ENCODE measurements at regions not wholly inside any gene's neighbourhood (a gene's known extent, or its start where the extent isn't known, plus 50 kb on each side); places are given as distances from the start of the nearest gene placed in this dataset.

DNA sequence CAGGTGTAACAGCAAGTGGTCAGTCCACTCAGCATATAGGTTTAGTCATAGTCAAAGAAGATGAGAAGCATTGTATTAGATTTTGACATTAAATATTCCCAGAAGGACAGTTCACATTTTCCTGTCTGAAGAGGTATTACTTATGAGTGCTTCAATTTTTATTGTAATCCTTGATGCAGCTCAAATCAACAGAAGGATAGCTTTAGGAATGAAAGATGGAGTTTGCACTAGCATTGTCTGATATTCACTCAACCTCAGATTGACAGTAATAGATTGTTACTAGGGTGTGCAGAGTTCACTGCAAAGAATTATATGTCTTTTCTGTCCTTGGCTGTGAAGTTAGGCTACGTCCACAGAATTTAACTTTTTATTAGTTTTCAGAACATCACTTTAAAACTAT is 764.3 kb upstream of the AADAT start:
- TF ChIP-seq, protein P1, sequence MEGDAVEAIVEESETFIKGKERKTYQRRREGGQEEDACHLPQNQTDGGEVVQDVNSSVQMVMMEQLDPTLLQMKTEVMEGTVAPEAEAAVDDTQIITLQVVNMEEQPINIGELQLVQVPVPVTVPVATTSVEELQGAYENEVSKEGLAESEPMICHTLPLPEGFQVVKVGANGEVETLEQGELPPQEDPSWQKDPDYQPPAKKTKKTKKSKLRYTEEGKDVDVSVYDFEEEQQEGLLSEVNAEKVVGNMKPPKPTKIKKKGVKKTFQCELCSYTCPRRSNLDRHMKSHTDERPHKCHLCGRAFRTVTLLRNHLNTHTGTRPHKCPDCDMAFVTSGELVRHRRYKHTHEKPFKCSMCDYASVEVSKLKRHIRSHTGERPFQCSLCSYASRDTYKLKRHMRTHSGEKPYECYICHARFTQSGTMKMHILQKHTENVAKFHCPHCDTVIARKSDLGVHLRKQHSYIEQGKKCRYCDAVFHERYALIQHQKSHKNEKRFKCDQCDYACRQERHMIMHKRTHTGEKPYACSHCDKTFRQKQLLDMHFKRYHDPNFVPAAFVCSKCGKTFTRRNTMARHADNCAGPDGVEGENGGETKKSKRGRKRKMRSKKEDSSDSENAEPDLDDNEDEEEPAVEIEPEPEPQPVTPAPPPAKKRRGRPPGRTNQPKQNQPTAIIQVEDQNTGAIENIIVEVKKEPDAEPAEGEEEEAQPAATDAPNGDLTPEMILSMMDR (conservative IDR thresholded peaks at IDR 0.05) = no peak
- H3K9ac ChIP-seq (ENCODE audit: extremely low read depth, low read length, poor library complexity, severe bottlenecking) = no peak overlapping the region
- DNase-seq = no peak
- Mint-ChIP-seq H3K27ac (no peak overlapping the region), H3K27me3 (ENCODE audit: insufficient read depth) (no peaks in the 10 kb centered on the region), H3K4me3 (no peak overlapping the region), H3K9me3 (no peaks in the 10 kb centered on the region), H3K4me1 (no peaks in the 10 kb centered on the region), H3K36me3 (ENCODE audit: low read depth) (no peaks in the 10 kb centered on the region)
- no peaks in the 10 kb centered on the region for H3K9me3 ChIP-seq (ENCODE audit: control insufficient read depth, low read length)
- no peaks in the 10 kb centered on the region for H3K36me3 ChIP-seq (ENCODE audit: control insufficient read depth, insufficient read depth, low read length)
- H3K27ac ChIP-seq (ENCODE audit: low read depth, low read length) = no peak overlapping the region
- H3K4me1 ChIP-seq (ENCODE audit: control insufficient read depth, insufficient read depth, low read length) = no peaks in the 10 kb centered on the region
- WGBS, 2 experiments (ENCODE audit: insufficient coverage in 1 of 2, insufficient read length in 1 of 2) = 82% methylated on average over 1 of the region's 1 CpG; no CpG with 5 or more reads in 1 of the 2 experiments
- H3K27me3 ChIP-seq (ENCODE audit: control insufficient read depth, insufficient read depth, low read length, poor library complexity, severe bottlenecking) = no peaks in the 10 kb centered on the region
- no peak overlapping the region for H3K4me3 ChIP-seq (ENCODE audit: low read length)

DNA sequence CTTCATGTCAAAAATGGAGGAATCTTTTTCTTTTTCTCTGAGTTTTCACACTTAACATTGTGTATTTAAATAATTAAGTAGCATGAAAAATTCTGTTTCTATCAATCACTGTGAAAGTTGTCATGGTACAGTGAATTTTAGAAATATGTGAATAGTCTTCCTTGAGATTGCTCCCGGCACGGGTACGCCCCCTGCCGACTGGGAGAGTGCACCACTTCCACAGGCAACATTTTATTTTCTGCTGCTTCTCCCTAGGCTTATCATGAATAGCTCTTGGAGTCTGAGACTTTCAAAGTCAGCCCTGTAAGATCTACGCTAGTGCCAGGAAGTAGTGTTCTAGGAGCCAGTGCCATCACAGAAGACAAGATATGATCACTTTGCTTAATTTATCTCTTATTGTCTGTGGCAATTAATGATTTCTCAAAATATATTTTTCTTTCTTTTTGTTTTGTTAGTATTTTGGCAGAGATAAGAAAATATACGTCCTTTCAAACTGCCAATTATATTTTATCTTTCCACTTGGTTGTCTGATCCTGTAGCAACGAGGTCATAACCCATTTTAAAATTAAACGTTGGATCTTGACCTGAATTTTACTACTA is 763.8 kb upstream of the AADAT start:
- Histone ChIP-seq H3K27me3 (ENCODE audit: control insufficient read depth, insufficient read depth, low read length, poor library complexity, severe bottlenecking) (no peaks in the 10 kb centered on the region), H3K4me1 (ENCODE audit: control insufficient read depth, insufficient read depth, low read length) (no peaks in the 10 kb centered on the region), H3K9me3 (ENCODE audit: control insufficient read depth, low read length) (no peaks in the 10 kb centered on the region), H3K27ac (ENCODE audit: low read depth, low read length) (no peak overlapping the region), H3K4me3 (ENCODE audit: low read length) (no peak overlapping the region), H3K9ac (ENCODE audit: extremely low read depth, low read length, poor library complexity, severe bottlenecking) (no peak overlapping the region), H3K36me3 (ENCODE audit: control insufficient read depth, insufficient read depth, low read length) (no peaks in the 10 kb centered on the region)
- TF ChIP-seq, protein P1 (conservative IDR thresholded peaks at IDR 0.05) = peak; percentile 98
- H3K27ac Mint-ChIP-seq = no peak overlapping the region
- H3K4me1 Mint-ChIP-seq = no peaks in the 10 kb centered on the region
- 37 to 85% methylated on average over 2 to 8 of the region's 8 CpGs for WGBS, 2 experiments (ENCODE audit: insufficient coverage in 1 of 2, insufficient read length in 1 of 2)
- H3K4me3 Mint-ChIP-seq = no peak overlapping the region
- no peaks in the 10 kb centered on the region for H3K27me3 Mint-ChIP-seq (ENCODE audit: insufficient read depth)
- peak; percentile 86 for DNase-seq
- H3K9me3 Mint-ChIP-seq = no peaks in the 10 kb centered on the region
- H3K36me3 Mint-ChIP-seq (ENCODE audit: low read depth) = no peaks in the 10 kb centered on the region

DNA sequence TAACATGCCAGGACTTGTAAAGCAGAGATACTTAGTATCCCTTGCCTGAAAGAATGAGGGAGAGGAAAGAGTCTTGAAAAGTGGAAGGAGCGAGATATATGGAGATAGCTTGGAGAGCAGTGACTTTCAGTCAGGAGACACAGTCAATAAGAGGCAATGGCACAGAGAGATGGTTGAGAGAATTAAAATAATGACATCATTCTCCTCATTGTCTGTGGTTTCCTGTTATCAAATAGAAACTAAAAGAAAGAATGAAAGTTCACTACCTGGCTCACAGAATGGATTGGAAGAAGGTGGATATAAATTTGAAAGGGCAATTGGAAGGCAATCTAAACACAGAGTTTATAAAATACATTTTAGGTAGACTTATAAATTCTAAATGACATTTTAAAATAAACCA is 760.2 kb upstream of the AADAT start:
- no peaks in the 10 kb centered on the region for H3K27me3 ChIP-seq (ENCODE audit: control insufficient read depth, insufficient read depth, low read length, poor library complexity, severe bottlenecking)
- no peaks in the 10 kb centered on the region for H3K36me3 ChIP-seq (ENCODE audit: control insufficient read depth, insufficient read depth, low read length)
- no peak for DNase-seq
- WGBS, 2 experiments (ENCODE audit: insufficient coverage in 1 of 2, insufficient read length in 1 of 2) = 84 to 100% methylated on average over 1 of the region's 1 CpG
- no peak overlapping the region for H3K9ac ChIP-seq (ENCODE audit: extremely low read depth, low read length, poor library complexity, severe bottlenecking)
- H3K9me3 Mint-ChIP-seq = no peaks in the 10 kb centered on the region
- no peak overlapping the region for H3K27ac Mint-ChIP-seq
- no peak overlapping the region for H3K4me3 ChIP-seq (ENCODE audit: low read length)
- no peaks in the 10 kb centered on the region for H3K9me3 ChIP-seq (ENCODE audit: control insufficient read depth, low read length)
- TF ChIP-seq, protein P1 (conservative IDR thresholded peaks at IDR 0.05) = no peak
- H3K4me3 Mint-ChIP-seq = no peak overlapping the region
- H3K4me1 Mint-ChIP-seq = no peaks in the 10 kb centered on the region
- no peaks in the 10 kb centered on the region for H3K36me3 Mint-ChIP-seq (ENCODE audit: low read depth)
- H3K4me1 ChIP-seq (ENCODE audit: control insufficient read depth, insufficient read depth, low read length) = no peaks in the 10 kb centered on the region
- no peak overlapping the region for H3K27ac ChIP-seq (ENCODE audit: low read depth, low read length)
- no peaks in the 10 kb centered on the region for H3K27me3 Mint-ChIP-seq (ENCODE audit: insufficient read depth)
